T47D (cell line): ENCODE measurements at regions not wholly inside any gene's neighbourhood (a gene's known extent, or its start where the extent isn't known, plus 50 kb on each side); places are given as distances from the start of the nearest gene placed in this dataset.

Experiments
- DNase-seq, 2 experiments: peaks; one replicate each; pipeline versions ENCODE4 v3.0.0 to v3.0.0-alpha.2; 2011 to 2012; ENCODE audit warnings: low read depth in 1 of 2, low spot score in 1 of 2
- JUND ChIP-seq: IDR thresholded peaks from 2 replicates; pipeline ENCODE4 v1.6.1; 2012; ENCODE audit warnings: low read depth
- in situ Hi-C: cut with HindIII; loops from 2 replicates; pipeline ENCODE4 v1.10.0; 2016; ENCODE audit warnings: low sequenced_read_pairs, low pct_unique_long_range_greater_than_20kb

- DNase-seq, result no peak
- TF ChIP-seq JUND, result no peak
- in situ Hi-C loops, result no loop called here
Measured at GRCh38 chr1:60225486-60225885, 151.9 kb upstream of the C1orf87 start.

GRCh38 chr1:60224523-60224922 is 151.0 kb upstream of the C1orf87 start:
- TF ChIP-seq JUND, result no peak
- in situ Hi-C loops, result no loop called here

GRCh38 chr1:60223158-60223557 is 149.6 kb upstream of the C1orf87 start:
- no peak for TF ChIP-seq JUND
- in situ Hi-C loops, result no loop called here
- no peak for DNase-seq

More at GRCh38 chr1:60224523-60224922, 151.0 kb upstream of the C1orf87 start:
- DNase-seq, result no peak

- TF ChIP-seq JUND, result no peak
- in situ Hi-C loops, result no loop called here
- DNase-seq, result no peak
Measured at GRCh38 chr1:60222360-60223115, 149.0 kb upstream of the C1orf87 start.

GRCh38 chr1:60213253-60213652 is 139.7 kb upstream of the C1orf87 start:
- in situ Hi-C loops, result no loop called here
- DNase-seq, result no peak
- no peak for TF ChIP-seq JUND

- DNase-seq, result no peak
- in situ Hi-C loops, result no loop called here
- no peak for TF ChIP-seq JUND
Measured at GRCh38 chr1:60196026-60196425, 122.5 kb upstream of the C1orf87 start.

- DNase-seq, result no peak
- in situ Hi-C loops, result no loop called here
- TF ChIP-seq JUND, result no peak
Measured at GRCh38 chr1:60185684-60186083, 112.1 kb upstream of the C1orf87 start.

- in situ Hi-C loops, result no loop called here
Measured at GRCh38 chr1:60184521-60184920, 111.0 kb upstream of the C1orf87 start.

GRCh38 chr1:60173729-60174505 is 100.3 kb upstream of the C1orf87 start:
- no peak for DNase-seq
- TF ChIP-seq JUND, result no peak
- in situ Hi-C loops, result no loop called here

More at GRCh38 chr1:60184521-60184920, 111.0 kb upstream of the C1orf87 start:
- no peak for TF ChIP-seq JUND
- no peak for DNase-seq

- in situ Hi-C loops, result no loop called here
- TF ChIP-seq JUND, result no peak
- no peak for DNase-seq
Measured at GRCh38 chr1:60173006-60173405, 99.4 kb upstream of the C1orf87 start.

- in situ Hi-C loops, result no loop called here
- DNase-seq, result peak in 1 of 2 experiments; percentile 28
- no peak for TF ChIP-seq JUND
Measured at GRCh38 chr1:60171801-60172200, 98.2 kb upstream of the C1orf87 start.

- in situ Hi-C loops, result no loop called here
- no peak for TF ChIP-seq JUND
- no peak for DNase-seq
Measured at GRCh38 chr1:60170709-60171108, 97.1 kb upstream of the C1orf87 start.

- in situ Hi-C loops, result no loop called here
- DNase-seq, result no peak
- TF ChIP-seq JUND, result no peak
Measured at GRCh38 chr1:60169206-60169605, 95.6 kb upstream of the C1orf87 start.
